GM21723 (cell line): ENCODE measurements at regions not wholly inside any gene's neighbourhood (a gene's known extent, or its start where the extent isn't known, plus 50 kb on each side); places are given as distances from the start of the nearest gene placed in this dataset.
"Not testable (repeated sequence)": the region's sequence is repeated elsewhere in the genome, so short reads cannot be mapped to it uniquely, and the experiment has no call there.

Source experiments
- ATAC-seq: cut with Tn5 transposase; IDR thresholded peaks from one replicate; pipeline ENCODE4 v1.9.1; 2021; ENCODE audit warnings: mild to moderate bottlenecking, moderate library complexity; ENCODE audit not compliant: unreplicated experiment

DNA sequence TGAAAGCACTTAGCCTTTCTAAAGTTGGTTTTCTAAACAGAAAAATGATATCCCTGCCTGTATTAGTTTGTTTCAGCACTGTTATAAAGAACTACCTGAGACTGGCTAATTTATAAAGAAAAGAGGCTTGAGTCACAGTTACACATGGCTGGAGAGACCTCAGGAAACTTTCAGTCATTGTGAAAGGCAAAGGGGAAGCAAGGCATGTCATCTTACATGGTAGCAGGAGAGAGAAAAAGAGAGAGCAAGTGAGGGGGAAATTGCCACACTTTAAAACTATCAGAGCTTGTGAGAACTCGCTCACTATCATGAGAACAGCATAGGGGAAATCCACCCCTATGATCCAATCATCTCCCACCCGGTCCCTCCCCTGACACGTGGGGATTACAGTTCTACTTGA lies 64.9 kb downstream of the FAM170A start:
- ATAC-seq: no peak

- ATAC-seq: no peak
These were observed 76.7 kb downstream of the FAM170A start for GRCh38 chr5:119706049-119706448.

GRCh38 chr5:119708076-119708790 lies 78.9 kb downstream of the FAM170A start:
- ATAC-seq: no peak

DNA sequence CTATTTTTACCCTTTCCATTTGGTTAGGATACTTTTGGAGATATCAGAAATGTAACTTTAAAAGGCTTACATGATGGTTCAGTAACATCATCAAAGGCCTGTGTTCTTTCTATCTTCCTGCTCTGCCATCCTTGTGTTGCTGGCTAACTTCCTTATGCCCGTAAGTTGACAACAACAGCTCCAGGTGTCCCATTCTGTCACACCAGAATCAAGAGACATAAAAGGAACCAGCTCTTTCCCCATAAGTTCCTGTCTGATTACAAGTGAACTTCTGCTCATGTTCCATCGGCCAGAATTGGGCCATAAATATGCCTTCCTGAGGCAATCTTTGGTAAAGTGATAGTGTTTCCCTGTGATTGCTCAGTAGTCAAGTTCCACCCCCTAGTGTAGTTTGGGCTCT lies 92.4 kb downstream of the FAM170A start:
- ATAC-seq: no peak

DNA sequence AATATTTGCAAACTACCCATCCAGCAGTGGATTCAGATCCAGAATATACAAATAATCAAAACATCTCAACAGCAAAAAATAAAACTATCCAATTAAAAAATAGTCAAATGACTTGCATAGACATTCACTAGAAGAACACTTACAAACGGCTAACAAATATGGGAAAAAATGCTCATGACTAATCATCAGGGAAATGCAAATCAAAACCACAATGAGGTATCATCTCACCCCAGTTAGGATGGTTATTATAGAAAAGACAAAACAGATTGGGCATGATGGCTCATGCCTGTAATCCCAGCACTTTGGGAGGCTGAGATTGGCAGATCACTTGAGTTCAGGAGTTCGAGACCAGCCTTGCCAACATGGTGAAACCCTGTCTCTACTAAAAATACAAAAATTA lies 95.9 kb downstream of the FAM170A start:
- ATAC-seq: not testable (repeated sequence)

DNA sequence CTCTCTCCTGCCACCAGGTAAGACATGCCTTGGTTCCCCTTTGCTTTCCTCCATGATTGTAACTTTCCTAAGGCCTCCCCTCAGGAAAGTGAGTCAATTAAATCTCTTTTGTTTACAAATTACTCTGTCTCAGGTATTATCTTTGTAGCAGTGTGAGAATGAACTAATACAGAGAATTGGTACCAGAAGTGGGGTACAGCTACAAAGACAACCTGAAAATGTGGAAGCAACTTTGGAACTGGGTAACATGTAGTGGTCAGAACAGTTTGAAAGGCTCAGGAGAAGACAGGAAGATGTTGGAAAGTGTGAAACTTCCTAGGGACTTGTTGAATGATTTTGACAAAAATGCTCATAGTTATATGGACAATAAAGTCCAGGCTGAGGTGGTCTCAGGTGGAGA lies 97.2 kb downstream of the FAM170A start:
- no peak for ATAC-seq

DNA sequence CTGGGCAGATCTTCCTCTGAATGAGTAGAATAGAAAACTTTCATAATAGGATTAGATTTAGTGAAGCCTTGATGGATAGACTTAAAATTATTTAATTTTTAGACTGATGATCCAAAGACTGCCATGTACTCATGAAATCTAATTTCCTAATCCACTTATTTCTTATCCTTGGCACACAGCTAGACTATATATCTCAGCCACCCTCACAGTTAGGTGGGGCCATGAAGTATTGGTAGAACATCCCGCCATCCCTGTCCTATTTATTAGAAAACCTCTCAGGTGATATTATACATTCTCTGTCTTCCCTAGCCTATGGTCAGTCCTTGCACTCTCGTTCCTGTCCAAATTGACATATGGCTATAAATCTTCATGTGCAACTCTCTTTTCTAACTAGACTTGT lies 110.9 kb downstream of the FAM170A start:
- ATAC-seq: no peak

GRCh38 chr5:119741691-119742090 lies 112.3 kb downstream of the FAM170A start:
- ATAC-seq: no peak

DNA sequence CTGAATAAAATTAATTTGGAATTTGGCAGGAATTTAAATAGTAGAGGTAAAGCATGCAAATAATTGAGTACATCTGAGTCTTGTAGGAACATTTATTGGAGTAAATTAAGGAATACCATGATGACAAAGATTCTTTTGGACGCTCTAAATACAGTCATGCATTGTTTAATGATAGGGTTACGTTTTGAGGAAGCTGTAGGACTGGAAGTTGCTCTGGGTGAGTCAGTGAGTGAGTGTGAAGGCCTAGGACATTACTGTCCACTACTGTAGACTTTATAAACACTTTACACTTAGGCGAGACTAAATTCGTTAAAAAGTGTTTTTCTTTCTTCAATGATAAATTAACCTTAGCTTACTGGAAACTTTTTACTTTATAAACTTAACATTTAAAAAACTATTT lies 113.0 kb downstream of the FAM170A start:
- ATAC-seq: no peak

GRCh38 chr5:119743927-119744326 lies 114.6 kb downstream of the FAM170A start:
- ATAC-seq: peak; percentile 96

DNA sequence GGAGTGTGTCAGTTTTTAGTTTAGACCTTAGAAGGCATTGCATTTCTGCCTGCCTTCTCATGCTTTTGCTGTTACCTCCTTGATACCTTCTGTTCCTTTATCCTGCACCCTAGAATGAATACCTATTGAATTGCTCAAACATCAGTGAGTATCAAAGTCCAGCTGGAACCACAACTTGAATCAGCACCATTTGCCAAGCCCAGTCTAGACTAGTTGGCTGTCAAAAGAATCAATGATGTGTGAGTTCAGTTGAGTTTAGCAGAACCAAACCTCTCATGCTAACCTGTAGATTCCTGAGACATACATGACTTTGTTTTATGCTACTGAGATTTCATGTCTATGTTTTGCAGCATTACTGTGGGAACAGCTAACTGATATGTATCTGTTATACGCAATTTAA lies 116.6 kb downstream of the FAM170A start:
- ATAC-seq: no peak

DNA sequence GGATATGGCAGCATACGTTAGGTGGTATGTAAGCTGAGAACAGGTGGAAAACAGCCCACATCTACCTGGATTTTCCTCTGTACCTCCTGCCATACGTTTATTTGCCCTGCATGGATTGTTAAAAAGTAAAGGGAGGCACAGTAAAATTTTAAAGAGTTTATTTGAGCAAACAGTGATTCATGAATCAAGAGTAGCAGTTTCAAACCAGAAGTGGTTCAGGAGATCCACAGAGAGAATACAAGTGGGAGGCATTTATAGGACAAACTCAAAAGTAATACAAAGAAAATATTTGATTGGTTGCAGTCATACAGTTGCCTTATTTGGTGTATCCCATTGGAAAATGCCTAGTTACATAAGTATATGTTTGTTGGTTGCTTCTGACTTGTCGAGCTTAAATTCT lies 117.6 kb downstream of the FAM170A start:
- no peak for ATAC-seq

- no peak for ATAC-seq
These were observed 121.8 kb downstream of the FAM170A start for GRCh38 chr5:119750887-119751733.

GRCh38 chr5:119751734-119752094 lies 122.4 kb downstream of the FAM170A start:
- no peak for ATAC-seq

DNA sequence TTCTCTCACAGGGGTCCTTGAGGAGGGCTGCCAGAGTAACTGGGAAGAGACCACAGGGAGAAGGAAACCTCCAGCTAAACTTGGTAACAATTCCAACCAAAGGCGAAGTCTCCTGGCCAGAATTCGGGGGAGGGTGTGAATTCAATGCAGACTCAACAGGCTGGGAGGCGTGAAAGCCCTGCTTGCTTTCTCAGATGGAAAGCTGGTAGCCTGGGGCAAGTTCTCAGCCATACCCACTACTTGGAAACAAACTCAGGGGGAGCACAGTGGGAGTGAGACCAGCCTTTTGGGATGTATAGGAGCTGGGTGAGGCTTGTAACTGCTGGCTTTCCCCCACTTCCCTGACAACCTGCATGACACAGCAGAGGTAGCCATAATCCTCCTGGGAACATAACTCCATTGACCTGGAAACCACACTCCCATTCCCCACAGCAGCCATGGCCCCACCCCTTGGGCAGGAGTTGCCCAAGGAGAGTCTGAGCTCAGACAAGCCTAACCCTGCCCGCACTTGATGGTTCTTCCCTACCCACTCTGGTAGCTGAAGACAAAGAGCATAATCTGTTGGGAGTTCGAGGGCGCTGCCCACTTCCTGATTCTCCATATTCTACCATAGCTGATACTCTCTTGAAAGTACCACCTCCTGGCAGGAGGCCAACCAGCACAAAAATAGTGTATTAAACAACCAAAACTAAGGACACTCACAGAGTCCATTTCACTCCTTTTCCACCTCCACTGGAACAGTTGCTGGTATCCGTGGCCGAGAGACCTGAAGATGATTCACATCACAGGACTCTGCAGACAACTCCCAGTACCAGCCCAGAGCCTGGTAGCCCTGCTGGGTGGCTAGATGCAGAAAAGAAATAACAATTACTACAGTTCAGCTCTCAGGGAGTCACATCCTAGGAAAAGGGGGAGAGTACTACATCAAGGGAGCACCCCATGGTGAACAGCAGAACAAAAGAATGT lies 123.8 kb downstream of the FAM170A start:
- ATAC-seq: no peak

DNA sequence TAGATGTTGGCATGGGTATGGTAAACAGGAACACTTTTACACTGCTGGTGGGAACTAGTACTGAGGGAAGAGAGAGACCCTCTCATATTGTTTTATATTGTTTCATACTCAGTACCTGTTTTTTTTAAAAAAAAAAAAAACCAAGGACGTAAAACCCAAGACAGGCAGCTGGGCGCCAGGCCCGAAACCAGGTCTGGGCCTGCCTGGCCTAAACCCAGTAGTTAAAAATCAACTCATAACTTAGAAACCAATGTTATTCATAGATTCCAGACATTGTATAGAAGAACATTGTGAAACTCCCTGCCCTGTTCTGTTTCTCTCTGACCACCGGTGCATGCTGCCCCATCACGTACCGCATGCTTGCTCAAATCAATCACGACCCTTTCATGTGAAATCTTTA lies 125.5 kb downstream of the FAM170A start:
- ATAC-seq: not testable (repeated sequence)

DNA sequence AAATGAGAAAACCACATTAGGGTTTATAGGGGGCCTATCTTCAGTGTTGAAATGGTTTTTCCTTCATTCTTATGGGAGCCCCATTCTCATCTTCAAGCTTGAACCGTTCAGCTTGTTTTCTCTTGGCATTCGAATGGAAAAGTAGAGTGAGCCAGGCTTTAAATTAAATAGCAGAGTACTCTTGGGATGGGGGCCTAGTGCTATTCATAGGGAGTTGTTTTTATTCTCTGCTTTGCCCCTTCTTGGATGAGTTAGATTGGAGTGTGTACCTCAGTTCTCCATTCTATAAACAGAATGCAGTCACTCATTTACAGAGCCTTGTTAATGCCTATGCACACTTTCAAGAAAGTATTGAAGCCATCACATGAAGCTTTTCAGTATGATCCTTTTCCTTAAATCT lies 127.9 kb downstream of the FAM170A start:
- no peak for ATAC-seq

DNA sequence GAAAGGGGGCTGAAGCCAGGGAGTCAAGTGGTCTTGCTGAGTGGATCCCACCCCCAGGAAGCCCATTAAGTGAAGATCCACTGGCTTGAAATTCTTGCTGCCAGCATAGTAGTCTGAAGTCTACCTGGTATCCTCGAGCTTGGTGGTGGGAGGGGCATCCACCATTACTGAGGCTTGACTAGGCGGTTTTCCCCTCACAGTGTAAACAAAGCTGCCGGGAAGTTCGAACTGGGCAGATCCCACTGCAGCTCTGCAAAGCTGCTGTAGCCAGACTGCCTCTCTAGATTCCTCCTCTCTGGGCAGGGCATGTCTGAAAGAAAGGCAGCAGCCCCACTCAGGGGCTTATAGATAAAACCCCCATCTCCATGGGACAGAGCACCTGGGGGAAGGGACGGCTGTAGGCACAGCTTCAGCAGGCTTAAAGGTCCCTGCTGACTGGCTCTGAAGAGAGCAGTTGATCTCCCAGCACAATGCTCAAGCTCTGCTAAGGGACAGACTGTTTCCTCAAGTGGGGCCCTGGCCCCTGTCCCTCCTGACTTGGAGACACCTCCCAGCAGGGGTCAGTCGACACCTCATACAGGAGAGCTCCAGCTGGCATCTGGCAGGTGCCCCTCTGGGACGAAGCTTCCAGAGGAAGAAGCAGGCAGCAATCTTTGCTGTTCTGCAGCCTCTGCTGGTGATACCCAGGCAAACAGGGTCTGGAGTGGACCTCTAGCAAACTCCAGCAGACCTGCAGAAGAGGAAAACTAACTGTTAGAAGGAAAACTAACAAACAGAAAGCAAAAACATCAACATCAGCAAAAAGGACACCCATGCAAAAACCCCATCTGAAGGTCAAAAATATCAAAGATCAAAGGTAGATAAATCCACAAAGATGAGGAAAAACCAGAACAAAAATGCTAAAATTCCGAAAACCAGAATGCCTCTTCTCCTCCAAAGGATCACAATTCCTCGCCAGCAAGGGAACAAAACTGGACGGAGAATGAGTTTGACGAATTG lies 140.6 kb downstream of the FAM170A start:
- ATAC-seq: not testable (repeated sequence)

- ATAC-seq: not testable (repeated sequence)
These were observed 150.8 kb downstream of the FAM170A start for GRCh38 chr5:119780145-119780544.

DNA sequence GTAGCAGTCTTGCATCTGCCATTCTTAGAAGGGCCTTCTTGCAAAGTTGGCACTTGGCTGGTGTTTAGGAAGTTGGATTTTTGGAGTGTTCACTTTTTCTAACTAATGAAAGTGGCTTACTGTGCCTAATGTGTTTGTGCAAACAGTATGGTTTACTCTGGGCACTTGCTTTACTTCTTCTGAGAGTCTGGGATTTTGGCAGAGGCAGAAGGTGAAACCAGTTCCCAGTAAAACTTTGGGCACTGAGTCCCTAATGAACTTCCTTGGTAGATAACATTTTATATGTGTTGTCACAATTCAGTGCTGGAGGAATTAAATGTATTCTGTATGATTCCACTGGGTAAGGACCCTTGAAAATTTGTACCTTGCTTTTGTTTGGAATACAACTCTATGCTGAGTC lies 155.7 kb downstream of the FAM170A start:
- no peak for ATAC-seq
